Activated CD4-positive, alpha-beta T cell treated with anti-CD3 and anti-CD28 coated beads, Interleukin-2, Interleukin-4, amounts not matched to agents 100 ng/mL and 50 ng/mL, durations not matched to agents 16 hours and 8 hours (primary cell): ENCODE measurements at regions not wholly inside any gene's neighbourhood (a gene's known extent, or its start where the extent isn't known, plus 50 kb on each side); places are given as distances from the start of the nearest gene placed in this dataset.
"Not testable (repeated sequence)": the region's sequence is repeated elsewhere in the genome, so short reads cannot be mapped to it uniquely, and the experiment has no call there.

Source experiments
- DNase-seq: peaks from one replicate; pipeline ENCODE4 v3.0.0-alpha.2; 2020; ENCODE audit warnings: low spot score

DNA sequence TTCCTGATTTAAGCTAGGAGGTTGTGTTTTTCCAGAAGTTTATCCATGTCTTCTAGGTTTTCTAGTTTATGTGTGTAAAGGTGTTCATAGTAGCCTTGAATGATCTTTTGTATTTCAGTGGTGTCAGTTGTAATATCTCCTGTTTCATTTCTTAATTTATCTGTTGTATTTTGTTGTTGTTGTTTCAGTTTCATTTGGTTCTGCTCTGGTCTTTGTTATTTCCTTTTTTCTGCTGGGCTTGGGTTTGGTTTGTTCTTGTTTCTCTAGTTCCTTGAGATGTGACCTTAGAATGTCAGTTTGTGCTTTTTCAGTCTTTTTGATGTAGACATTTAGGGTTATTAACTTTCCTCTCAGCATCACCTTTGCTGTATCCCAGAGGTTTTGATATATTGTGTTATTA lies 62.8 kb downstream of the SCP2D1 start:
- DNase-seq, result not testable (repeated sequence)

DNA sequence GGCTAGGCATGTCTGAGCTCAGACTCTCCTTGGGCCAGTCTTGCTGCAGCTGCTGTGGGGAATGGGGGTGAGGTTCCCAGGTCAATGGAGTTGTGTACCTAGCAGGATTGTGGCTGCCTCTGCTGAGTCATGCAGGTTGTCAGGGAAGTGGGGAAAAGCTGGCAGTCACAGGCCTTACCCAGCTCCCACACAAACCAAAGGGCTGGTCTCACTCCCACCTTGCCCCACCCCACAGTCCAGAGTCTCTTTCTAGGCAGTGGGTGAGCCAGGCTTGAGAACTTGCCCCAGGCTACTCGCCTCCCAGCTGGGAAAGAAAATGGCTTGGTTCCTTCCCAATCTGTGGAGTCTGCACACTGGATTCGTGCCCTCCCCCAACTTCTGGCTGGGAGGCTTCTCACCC lies 65.7 kb downstream of the SCP2D1 start:
- DNase-seq, result no peak

DNA sequence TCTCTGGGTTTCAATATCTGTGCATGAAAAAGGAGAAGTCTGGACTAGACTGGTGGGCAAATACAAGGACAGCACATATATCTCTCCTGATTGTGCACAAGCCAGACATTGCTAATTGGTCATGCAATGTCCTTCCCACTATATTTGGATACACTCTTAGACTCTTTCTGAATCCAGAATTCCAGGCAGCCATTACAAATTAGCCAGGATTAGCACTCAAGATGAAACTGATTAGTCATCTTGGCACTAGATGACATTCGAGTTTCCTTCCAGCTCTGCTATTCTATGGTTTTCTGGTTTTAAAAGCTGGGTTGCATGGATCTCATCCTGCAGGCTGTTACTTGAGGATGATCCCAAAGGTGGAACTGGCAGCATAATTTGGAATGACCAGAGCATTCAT lies 73.2 kb downstream of the SCP2D1 start:
- no peak for DNase-seq

DNA sequence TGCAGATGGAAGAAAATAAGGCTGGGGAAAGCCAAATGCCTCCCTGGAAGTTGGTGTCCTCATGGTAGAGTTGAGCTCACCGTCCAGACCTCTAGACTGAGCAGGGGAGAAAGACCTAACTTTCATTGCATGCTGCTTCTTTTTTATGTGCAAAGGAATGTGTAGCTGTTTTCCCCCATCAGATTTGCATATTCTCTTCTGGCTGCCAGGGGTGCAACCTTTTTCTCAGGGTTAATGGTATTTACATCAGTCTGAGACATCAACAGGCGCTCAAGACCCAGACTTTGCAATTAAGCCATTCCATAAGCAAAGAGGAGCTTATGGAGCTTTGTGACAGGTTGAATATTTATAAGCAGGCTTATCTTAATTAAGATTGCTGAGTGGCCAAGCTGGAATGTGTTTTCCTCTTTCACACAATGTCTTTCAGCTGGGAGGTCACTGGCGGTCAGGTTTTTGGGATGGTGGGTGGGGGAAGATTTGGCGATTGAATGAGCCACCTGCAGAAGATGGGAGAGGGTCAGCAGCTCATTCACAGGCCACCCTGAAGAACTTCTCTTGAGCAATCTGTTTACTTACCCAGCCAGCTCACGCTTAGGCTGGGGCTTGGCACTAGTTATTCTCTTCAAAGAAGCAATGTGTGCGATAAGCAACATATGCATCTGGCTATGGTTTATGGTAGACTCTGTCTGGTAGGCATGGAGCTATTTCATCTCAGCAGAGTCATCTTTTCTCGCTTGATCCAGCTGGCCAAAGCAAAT lies 88.6 kb downstream of the SCP2D1 start:
- DNase-seq, result no peak

DNA sequence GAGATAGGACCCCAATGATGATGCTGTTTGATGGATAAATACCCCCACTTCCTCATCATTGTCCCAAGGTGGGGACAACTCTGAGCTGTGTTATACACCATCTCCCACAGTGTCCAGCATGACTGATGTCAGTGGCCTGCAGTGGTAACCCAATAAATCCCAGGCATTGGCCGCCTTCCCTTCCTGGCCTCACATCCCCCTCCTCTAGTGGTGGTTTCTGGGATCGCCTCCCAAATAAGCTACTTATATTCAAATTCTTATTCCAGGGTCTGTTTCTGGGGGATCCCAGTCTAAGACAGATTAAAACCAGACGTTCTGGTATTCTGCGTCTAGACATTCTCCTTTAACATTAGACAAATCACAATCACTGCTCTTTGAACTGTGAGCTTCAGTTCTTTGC lies 90.6 kb downstream of the SCP2D1 start:
- no peak for DNase-seq

DNA sequence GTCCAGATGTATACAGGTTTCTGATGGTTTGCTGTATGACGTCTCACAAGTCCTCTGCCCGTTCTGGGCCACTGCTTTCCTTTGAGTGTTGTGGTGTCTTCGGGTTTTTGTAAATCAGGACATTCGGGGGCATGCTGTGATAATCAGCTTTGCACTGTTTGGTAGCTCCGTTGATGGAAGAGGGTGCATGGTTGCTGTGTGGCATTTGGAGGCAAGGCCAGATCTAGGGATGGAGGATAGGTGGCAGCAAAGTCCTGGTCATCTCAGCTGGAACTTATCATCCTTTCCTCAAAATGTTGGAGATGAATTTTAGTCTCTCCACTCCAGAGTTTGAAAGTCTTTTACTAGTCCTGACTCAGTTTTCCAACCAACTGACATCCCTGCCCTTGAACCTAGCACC lies 91.0 kb downstream of the SCP2D1 start:
- no peak for DNase-seq

DNA sequence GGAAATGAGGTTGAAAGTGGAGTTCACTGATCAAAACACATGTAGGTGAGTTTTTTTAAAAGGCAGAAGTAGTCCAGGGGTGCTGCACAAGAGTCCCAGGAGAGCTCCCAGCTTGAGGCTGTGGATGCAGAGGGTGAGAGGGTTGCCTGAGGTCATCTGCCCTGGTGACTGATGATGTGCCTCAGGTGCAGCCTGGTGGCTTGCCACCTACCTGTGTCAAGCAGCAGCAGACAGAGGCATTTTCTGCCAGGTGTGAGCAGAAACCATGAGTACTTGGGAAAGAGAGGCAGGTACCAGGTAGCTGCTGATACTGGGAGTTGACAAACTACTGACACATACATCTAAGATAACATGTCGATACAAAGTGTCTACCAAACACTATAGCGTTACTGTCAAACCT lies 92.5 kb downstream of the SCP2D1 start:
- no peak for DNase-seq

DNA sequence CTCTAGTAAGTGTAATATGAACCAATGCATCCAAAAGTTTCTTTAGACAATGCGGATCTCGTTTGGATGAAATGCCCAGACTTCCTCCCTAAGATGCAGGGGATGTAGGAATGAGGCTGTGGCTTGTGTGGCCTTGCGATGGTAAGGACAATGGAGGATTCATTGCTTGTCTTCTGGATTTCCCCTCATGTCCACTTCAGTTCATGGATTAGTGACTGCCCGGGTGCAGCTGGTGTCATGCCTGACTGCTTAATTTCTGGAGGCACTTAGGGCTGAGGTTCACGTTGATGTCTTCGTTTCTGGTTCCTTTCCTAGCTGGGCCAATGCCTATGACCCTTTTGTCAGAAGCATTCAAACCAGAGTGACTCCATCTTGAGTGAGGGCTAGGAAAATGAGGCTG lies 93.8 kb downstream of the SCP2D1 start:
- no peak for DNase-seq

DNA sequence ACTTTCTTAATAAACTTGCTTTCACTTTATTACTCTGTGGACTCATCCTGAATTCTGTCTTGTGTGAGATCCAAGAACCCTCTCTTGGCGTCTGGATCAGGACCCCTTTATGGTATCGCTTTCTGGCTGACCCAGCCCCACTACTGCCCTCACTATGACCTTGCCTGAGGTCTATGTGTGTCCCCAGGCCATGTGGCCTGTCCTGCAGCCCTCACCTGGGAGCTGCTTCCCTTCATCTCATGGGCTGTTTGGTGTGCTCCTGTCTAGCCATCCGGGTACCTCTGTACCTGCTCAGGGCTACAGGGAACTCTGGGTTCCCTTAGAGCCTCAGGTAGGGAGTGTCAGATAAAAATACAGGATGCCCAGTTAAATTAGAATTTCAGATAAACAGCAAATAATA lies 94.5 kb downstream of the SCP2D1 start:
- DNase-seq, result no peak

DNA sequence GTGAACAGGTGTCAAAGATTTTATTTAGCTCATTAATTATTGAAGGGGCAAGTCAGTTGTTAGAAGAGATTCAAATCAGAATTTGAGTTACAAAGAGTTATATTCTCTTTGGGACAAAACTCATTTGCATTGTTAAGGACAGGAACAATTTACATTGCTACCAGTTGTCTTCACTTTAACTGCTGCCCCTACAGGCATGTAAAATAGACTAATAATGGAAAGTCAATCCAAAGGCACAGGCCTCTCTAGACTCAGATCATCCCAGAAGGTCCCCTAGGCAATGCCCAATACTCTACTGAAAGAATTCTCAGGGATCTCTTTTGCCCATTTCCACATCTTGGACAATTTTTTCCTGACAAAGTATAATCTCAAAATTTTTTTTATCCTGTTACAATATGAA lies 95.7 kb downstream of the SCP2D1 start:
- no peak for DNase-seq

DNA sequence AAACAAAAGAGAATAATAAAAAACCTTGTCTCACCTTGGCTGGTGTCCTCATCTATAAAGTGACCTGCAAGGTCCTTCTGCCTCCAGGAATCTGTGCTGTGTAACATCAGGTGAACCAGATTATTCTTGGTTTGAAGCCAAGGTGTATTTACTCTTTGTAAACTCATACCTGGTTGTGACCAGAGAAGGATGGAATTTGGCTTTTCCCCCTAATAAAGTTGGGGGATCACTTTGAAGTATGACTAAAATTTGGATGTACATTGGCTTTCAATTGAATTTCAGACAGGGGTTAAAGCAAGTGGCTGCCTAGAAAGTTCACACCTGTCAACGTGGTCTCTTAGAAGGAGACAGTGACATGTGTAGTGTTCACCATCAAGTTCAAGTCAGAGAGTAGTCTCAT lies 100.1 kb downstream of the SCP2D1 start:
- DNase-seq, result no peak

DNA sequence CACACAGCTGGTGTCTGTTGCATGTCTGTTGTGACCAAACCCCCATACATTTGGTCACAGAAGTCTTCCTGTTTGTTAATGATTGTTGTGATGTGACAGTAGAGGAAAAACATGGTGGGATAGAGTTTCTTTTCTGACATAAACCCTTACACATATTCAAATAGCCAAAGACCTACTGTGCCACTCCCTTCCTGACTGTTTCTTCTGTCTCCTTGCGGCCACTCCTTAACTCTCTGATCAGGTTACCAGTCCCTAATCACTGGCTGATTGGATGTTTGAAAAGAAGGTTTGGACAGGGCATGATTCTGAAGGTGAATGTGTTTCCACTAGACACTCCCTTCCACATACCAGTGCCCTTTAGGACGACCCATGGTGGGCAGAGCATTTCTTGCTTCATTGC lies 101.2 kb downstream of the SCP2D1 start:
- no peak for DNase-seq

DNA sequence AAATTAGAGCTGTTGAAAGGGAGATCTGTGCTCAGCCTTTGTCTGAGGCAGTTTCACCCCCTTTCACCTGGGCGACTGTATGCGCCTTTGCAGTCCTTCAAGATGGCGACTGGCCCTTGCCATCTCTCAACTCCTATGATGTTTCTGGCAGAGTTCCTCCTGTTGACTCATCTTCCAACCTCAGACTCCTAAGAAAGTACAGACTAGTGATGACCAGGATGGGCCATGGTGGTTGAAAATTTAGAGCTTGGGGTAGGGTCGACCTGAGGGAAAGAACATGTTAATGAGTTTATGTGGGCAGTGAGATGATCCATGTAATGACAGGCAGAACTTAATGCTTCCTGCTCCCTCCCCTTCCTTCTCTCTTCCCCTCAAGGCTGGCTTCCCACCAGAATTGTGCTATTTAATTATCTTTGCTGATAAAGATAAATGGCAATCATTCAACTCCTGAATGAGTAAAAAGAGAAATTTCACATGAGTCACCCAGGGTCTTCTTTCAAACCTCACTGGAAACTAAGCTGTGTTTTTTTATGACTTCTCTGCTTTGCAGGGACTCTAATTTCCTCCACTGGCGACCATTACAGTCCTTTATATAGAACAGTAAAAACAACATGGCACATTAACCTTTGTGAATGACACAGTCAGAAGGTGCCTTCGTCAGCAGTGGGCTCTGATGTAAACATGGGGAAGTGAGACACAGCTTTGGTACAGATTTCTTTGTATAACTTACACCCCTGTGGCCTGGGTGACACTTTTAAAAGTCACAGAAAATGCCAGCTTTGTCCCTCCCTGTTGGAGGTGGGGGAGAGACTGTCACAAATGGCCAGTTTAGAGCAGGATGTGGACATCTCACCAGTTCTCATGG lies 103.5 kb downstream of the SCP2D1 start:
- no peak for DNase-seq

DNA sequence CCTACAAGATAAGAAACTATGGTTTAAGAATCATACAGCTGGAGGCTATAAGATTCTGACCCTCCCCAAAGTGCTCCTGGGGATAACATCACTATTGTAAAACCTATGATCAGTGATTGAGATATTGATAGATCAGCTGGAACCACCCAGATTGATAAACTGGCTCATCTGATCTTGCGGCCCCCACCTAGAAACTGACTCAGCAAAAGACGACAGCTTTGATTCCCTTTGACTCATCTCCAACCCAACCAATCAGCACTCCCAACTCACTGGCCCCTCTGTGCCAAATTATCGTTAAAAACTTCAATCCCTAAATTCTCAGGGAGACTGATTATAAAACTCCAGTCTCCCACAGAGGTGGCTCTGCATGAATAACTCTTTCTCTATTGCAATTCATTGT lies 106.4 kb downstream of the SCP2D1 start:
- DNase-seq, result no peak

DNA sequence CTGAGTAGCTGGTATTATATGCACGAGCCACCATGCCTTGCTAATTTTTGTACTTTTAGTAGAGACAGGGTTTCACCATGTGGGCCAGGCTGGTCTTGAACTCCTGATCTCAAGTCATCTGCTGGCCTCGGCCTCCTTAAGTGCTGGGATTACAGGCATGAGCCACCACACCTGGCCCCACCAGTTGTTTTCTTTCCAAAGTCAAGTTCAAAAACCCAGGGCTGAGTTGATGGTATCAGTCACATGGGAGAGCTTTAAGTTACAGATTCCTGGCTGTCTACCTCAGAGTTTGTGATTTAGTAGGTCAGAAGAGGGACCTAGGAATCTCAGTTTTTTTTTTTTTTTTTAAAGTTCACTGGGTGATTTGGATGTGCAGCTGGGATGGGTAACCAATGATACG lies 107.7 kb downstream of the SCP2D1 start:
- no peak for DNase-seq

DNA sequence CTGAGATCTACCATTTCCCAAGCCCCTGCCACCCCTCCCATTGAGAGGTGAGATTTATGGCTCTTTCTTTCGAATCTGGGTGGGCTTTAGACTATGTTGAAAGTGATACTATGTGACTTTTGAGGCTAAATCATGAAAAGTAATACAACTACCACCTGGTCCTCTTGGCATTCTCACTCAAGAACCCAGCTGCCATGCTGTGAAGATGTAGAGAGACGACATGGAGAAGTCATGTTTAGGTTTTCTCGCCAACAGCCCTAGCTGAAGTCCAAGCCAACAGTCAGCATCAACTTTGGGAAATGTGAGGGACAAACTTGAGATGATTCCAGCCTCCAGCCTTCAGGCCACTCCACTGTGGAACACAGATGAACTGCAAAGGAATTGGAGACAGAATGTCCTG lies 108.7 kb downstream of the SCP2D1 start:
- no peak for DNase-seq

DNA sequence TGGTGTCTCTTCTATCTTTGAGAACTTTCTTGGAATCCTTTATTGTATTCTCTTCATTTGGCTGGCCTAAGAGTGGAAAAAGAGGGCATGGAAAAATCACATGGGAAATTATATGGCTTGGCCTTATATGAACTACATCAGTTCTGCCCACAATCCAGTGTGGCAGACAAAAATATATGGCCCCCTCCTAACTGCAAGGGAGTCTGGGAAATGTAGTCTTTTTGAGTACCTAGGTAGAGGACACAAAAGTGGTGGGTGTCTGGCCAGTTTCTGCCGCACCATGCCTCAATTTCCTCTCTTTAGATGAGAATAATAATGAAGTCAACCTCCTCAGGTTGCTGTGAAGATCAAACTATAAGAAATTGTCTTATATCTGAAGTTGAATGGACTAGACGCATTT lies 109.3 kb downstream of the SCP2D1 start:
- no peak for DNase-seq

DNA sequence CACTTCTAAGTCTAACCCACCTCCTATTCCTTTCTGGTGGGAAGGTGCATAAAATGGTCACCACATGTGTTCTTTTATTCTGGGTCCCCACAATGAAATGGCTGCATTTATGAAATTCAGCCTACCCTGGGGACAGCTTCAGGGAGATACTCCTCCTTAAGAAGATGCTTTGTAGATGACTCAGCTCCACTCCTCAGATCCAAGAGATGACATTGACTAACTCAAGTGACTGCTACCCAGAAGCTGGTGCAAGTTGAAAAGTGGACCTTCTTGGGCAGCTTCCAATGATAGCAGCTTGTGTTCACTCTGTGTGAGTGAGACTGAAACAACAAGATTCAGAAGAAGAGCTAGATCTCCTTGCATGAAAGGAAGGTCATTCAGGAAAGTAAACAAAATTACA lies 113.4 kb downstream of the SCP2D1 start:
- no peak for DNase-seq

DNA sequence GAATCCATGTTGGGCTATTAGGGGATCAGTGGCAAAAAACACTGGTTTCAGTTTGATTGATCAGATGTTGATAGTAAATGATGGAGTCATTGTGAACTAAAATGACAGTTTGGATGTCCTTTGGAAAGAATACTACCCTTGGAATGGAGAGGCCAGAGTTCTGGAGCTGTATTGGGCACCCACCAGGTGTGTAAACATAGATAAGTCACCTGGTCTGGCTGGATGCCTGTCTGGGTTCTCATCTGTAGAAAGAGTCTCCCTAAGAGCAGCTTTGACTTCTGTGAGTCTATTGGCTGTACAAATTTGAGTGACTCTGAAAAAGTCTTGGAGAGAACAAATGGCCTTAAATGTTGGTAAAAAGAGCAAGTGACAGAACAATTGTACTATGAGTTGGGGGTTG lies 115.0 kb downstream of the SCP2D1 start:
- DNase-seq, result no peak

DNA sequence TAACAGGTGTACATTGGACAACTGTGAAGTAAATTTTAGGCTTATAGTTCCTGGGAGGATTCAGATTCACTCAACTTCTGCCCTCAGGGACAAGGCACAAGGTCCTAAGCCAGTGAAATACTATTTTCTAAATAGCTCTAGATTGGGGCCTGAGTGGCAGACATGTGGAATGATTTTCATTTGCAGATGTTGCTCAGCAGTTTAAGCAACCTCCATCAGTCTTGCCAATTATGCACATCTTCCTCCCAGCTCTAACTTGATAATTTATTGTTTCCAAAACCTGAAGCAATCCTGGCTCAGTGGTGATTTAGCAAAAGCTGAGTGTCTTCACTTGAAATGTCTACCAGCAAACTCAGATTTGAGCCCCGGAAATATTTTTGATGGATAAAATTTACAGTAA lies 116.2 kb downstream of the SCP2D1 start:
- DNase-seq, result no peak

DNA sequence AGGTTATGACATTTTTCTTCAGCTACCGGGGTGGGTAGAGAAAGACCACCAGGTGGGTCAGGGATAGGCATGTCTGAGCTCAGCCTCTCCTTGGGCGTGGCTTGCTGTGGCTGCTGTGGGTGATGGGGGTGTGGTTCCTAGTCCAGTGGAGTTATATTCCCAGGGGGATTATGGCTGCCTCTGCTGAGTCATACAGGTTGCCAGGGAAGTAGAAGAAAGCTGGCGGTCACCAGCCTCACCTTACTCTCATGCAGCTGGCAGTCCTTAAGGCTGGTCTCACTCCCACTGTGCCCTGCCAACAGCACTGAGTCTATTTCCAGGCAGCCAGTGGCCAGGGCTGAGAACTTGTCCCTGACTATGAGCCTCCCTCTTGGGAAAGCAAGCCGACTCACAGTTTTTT lies 130.0 kb downstream of the SCP2D1 start:
- DNase-seq, result no peak

DNA sequence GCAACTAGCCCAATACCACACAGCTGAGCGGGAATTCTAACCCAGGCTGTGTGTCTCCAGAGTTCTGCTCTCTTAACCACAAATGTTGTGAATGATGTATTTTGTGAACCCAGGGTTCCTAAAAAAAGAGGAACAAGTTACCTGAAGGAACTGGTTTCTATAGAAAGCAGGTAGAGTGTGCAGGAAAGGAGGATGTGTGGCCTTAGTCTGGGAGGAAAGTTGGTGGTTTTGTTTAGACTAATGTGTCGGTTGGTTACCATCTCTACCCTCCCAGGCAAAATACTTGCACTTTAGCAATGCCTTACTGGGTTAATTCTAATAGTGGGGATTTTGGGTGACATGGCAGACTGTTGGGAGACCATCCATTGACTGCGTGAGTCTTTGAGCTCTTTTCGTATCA lies 143.3 kb downstream of the SCP2D1 start:
- no peak for DNase-seq

DNA sequence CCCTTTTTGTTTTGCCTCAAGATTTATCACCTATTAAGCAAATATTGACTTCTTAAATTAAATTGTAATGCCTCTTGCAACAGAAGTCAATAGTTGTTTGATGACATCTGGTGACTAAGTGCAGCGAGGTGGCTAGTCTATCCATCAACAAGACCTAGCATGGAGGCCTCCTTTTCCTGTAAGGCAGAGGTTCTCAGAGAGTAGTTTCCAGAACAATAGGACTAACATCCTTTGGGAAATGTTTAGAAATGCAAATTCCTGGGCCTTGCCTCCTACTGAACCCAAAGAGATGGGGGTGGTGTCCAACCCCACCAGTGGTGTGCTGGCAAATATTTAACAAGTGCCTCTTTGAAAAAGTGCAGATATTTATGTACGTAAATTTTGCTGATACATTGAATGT lies 143.7 kb downstream of the SCP2D1 start:
- no peak for DNase-seq

DNA sequence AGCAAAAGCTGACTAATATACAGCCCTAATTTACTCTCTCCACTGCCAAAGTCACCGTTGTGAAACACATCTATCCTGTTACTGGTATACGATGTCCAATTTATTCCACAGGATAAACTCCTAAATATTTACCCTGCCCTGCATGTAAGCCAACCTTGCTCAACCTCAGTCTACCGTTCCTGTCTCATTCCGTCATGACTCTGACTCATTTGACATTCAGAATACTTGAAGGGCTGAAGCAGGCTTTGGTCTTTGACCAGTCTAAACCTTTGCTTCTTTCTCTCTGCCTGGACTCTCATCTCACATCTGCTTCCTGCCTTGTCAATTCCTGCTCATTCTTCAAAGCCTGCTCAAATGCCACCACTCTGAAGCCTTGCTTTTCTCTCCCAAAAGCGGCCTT lies 157.5 kb downstream of the SCP2D1 start:
- DNase-seq, result no peak
